Fibroblast of skin of right biceps (primary cell): ENCODE measurements at regions not wholly inside any gene's neighbourhood (a gene's known extent, or its start where the extent isn't known, plus 50 kb on each side); places are given as distances from the start of the nearest gene placed in this dataset.
"Not testable (repeated sequence)": the region's sequence is repeated elsewhere in the genome, so short reads cannot be mapped to it uniquely, and the experiment has no call there.

Experiments used
- DNase-seq: peaks from one replicate; pipeline ENCODE4 v3.0.0-alpha.2; 2013

- no peak for DNase-seq
These were observed 93.5 kb upstream of the ITPRID2 start for GRCh38 chr2:181798022-181798421.

- DNase-seq, result not testable (repeated sequence)
These were observed 89.2 kb upstream of the ITPRID2 start for GRCh38 chr2:181802300-181802699.

GRCh38 chr2:181803903-181804799, 87.4 kb upstream of the ITPRID2 start:
- DNase-seq, result not testable (repeated sequence)

- DNase-seq, result peak; percentile 89
These were observed 86.1 kb upstream of the ITPRID2 start for GRCh38 chr2:181805228-181806038.

GRCh38 chr2:181806039-181806392, 85.5 kb upstream of the ITPRID2 start:
- no peak for DNase-seq

GRCh38 chr2:181807526-181807925, 84.0 kb upstream of the ITPRID2 start:
- DNase-seq, result peak; percentile 25

- DNase-seq, result peak; percentile 84
These were observed 80.5 kb upstream of the ITPRID2 start for GRCh38 chr2:181810823-181811695.

GRCh38 chr2:181812106-181812743, 79.3 kb upstream of the ITPRID2 start:
- peak; percentile 43 for DNase-seq

- peak; percentile 77 for DNase-seq
These were observed 77.5 kb upstream of the ITPRID2 start for GRCh38 chr2:181814057-181814491.

GRCh38 chr2:181817509-181817908, 74.0 kb upstream of the ITPRID2 start:
- DNase-seq, result no peak

GRCh38 chr2:181818058-181818680, 73.4 kb upstream of the ITPRID2 start:
- DNase-seq, result no peak

GRCh38 chr2:181818840-181819239, 72.7 kb upstream of the ITPRID2 start:
- no peak for DNase-seq

GRCh38 chr2:181821049-181821448, 70.5 kb upstream of the ITPRID2 start:
- no peak for DNase-seq

GRCh38 chr2:181822097-181822496, 69.4 kb upstream of the ITPRID2 start:
- DNase-seq, result no peak

GRCh38 chr2:181823405-181823804, 68.1 kb upstream of the ITPRID2 start:
- no peak for DNase-seq

GRCh38 chr2:181828122-181828705, 63.3 kb upstream of the ITPRID2 start:
- no peak for DNase-seq

- no peak for DNase-seq
These were observed 62.3 kb upstream of the ITPRID2 start for GRCh38 chr2:181829230-181829629.

- no peak for DNase-seq
These were observed 59.5 kb upstream of the ITPRID2 start for GRCh38 chr2:181832015-181832414.

- no peak for DNase-seq
These were observed 54.9 kb upstream of the ITPRID2 start for GRCh38 chr2:181836583-181836982.

- no peak for DNase-seq
These were observed 54.0 kb upstream of the ITPRID2 start for GRCh38 chr2:181837563-181837962.

- DNase-seq, result no peak
These were observed 51.7 kb upstream of the ITPRID2 start for GRCh38 chr2:181839811-181840210.
